ENCODE measurements at regions not wholly inside any gene's neighbourhood (a gene's known extent, or its start where the extent isn't known, plus 50 kb on each side); places are given as distances from the start of the nearest gene placed in this dataset.
"Not testable (repeated sequence)": the region's sequence is repeated elsewhere in the genome, so short reads cannot be mapped to it uniquely, and the experiment has no call there.

DNA sequence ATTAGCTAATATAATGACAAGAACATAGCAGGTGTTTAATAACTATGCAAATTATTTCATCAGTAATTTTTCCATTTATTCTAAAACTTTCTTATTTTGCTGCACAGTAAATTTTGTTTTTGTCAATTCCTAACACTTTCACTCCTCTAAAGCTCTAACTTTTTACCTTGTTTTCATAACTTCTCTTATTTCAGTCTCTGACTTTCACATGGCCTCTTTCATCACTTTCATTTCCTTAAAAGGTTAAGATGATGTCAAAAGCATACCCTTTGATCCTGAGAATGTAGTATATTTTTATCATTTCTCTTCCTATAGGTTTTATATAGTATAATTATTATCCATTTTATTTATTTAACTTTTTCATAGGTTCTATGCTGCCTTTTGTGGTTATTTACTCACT lies 1325.8 kb upstream of the ALCAM start:
- Histone ChIP-seq H3K27ac (replicated peaks) (no peak overlapping the region), H3K27me3 (ENCODE audit: insufficient read depth, poor library complexity, severe bottlenecking) (no peaks in the 10 kb centered on the region), H3K4me3 (replicated peaks; ENCODE audit: insufficient read depth, low read length) (no peak overlapping the region)
- TF ChIP-seq, protein P1, sequence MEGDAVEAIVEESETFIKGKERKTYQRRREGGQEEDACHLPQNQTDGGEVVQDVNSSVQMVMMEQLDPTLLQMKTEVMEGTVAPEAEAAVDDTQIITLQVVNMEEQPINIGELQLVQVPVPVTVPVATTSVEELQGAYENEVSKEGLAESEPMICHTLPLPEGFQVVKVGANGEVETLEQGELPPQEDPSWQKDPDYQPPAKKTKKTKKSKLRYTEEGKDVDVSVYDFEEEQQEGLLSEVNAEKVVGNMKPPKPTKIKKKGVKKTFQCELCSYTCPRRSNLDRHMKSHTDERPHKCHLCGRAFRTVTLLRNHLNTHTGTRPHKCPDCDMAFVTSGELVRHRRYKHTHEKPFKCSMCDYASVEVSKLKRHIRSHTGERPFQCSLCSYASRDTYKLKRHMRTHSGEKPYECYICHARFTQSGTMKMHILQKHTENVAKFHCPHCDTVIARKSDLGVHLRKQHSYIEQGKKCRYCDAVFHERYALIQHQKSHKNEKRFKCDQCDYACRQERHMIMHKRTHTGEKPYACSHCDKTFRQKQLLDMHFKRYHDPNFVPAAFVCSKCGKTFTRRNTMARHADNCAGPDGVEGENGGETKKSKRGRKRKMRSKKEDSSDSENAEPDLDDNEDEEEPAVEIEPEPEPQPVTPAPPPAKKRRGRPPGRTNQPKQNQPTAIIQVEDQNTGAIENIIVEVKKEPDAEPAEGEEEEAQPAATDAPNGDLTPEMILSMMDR (IDR thresholded peaks at IDR 0.05; ENCODE audit: insufficient read depth, low read length) = no peak
- no peak for TF ChIP-seq SPI1 (IDR thresholded peaks at IDR 0.05; ENCODE audit: borderline replicate concordance, low read depth)
- TF ChIP-seq POLR2AphosphoS5 (IDR thresholded peaks at IDR 0.05; ENCODE audit: low read depth) = no peak
- TF ChIP-seq GABPA (IDR thresholded peaks at IDR 0.05; ENCODE audit: low read depth) = no peak
- TF ChIP-seq, protein P2, sequence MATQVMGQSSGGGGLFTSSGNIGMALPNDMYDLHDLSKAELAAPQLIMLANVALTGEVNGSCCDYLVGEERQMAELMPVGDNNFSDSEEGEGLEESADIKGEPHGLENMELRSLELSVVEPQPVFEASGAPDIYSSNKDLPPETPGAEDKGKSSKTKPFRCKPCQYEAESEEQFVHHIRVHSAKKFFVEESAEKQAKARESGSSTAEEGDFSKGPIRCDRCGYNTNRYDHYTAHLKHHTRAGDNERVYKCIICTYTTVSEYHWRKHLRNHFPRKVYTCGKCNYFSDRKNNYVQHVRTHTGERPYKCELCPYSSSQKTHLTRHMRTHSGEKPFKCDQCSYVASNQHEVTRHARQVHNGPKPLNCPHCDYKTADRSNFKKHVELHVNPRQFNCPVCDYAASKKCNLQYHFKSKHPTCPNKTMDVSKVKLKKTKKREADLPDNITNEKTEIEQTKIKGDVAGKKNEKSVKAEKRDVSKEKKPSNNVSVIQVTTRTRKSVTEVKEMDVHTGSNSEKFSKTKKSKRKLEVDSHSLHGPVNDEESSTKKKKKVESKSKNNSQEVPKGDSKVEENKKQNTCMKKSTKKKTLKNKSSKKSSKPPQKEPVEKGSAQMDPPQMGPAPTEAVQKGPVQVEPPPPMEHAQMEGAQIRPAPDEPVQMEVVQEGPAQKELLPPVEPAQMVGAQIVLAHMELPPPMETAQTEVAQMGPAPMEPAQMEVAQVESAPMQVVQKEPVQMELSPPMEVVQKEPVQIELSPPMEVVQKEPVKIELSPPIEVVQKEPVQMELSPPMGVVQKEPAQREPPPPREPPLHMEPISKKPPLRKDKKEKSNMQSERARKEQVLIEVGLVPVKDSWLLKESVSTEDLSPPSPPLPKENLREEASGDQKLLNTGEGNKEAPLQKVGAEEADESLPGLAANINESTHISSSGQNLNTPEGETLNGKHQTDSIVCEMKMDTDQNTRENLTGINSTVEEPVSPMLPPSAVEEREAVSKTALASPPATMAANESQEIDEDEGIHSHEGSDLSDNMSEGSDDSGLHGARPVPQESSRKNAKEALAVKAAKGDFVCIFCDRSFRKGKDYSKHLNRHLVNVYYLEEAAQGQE (IDR thresholded peaks at IDR 0.05; ENCODE audit: insufficient replicate concordance, low read depth) = no peak
- DNase-seq (ENCODE audit: low read depth in 1 of 2, low spot score in 1 of 2) = no peak

DNA sequence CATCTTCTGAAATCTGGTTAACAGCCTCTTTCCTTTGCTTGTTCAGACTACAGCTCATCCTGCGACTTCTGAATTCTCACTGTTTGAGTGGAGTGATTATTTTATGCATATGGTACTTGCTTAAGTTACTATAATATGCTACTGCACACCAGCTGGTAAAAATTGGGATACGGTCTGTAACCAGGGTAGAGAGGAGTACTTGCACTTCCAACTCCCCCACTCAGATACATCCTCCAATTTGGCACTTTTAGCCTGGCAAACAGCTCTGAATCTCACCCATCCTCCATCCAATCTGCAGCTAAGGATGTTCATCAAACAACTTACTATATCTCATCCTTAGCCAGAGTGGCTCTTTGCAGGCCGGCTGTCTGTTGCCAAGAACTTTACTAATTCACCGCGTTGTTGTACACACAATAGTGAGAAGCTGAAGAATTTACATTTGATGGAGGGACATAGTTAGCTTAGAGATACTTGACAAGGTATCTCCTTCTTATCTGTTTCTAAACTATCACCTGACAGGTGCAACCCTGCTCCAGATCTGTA lies 1323.6 kb upstream of the ALCAM start:
- H3K27me3 ChIP-seq (ENCODE audit: insufficient read depth, poor library complexity, severe bottlenecking); DNase-seq (ENCODE audit: low read depth in 1 of 2, low spot score in 1 of 2); H3K27ac ChIP-seq (replicated peaks): not testable (repeated sequence)

DNA sequence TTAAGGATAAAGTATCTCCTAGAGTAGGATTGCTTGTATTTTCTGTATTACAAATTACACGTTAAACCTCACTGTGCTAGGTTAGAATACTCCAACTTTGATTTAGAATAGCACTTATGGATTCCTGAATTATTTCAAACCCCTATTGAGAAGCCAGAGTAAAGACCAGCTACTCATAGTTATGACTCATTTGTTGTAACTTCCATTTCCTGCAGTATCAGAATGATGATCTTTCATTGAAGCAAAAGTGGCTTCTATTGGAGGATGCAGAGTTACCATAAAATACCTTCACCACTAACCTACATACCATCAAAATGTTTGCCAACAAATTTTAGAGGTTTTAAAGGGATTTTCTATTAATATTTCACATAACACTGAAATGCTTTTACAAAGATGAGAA lies 1322.7 kb upstream of the ALCAM start:
- DNase-seq (ENCODE audit: low read depth in 1 of 2, low spot score in 1 of 2) = no peak
- TF ChIP-seq, protein P2 (IDR thresholded peaks at IDR 0.05; ENCODE audit: insufficient replicate concordance, low read depth) = no peak
- TF ChIP-seq, protein P1 (IDR thresholded peaks at IDR 0.05; ENCODE audit: insufficient read depth, low read length) = no peak
- no peak for TF ChIP-seq SPI1 (IDR thresholded peaks at IDR 0.05; ENCODE audit: borderline replicate concordance, low read depth)
- TF ChIP-seq POLR2AphosphoS5 (IDR thresholded peaks at IDR 0.05; ENCODE audit: low read depth) = no peak
- no peak for TF ChIP-seq GABPA (IDR thresholded peaks at IDR 0.05; ENCODE audit: low read depth)
- Histone ChIP-seq H3K27ac (replicated peaks) (no peak overlapping the region), H3K27me3 (ENCODE audit: insufficient read depth, poor library complexity, severe bottlenecking) (no peaks in the 10 kb centered on the region), H3K4me3 (replicated peaks; ENCODE audit: insufficient read depth, low read length) (no peak overlapping the region)

More for the DNA sequence above, 1323.6 kb upstream of the ALCAM start:
- not testable (repeated sequence) for H3K4me3 ChIP-seq (replicated peaks; ENCODE audit: insufficient read depth, low read length)

DNA sequence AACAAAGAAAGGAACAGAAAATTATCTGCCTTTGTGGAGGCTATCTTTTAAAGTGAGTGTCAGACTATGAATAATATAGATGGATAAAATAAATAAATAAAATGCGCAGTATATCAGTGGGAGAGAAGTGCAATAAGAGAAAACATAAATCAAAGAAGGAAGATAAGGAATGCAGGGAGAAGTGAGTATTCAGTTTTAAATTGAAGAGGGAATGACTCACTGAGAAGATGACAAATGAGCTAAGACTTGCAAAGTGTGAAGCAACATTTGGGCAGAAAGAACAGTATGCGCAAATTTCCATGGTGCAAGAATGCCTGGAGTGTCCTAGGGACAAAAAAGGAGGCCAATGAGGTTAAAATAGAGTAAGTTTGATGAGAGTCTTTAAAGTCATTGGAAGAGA lies 1300.1 kb upstream of the ALCAM start:
- TF ChIP-seq, protein P1 (IDR thresholded peaks at IDR 0.05; ENCODE audit: insufficient read depth, low read length) = no peak
- TF ChIP-seq, protein P2 (IDR thresholded peaks at IDR 0.05; ENCODE audit: insufficient replicate concordance, low read depth) = no peak
- TF ChIP-seq GABPA (IDR thresholded peaks at IDR 0.05; ENCODE audit: low read depth) = no peak
- no peak for TF ChIP-seq POLR2AphosphoS5 (IDR thresholded peaks at IDR 0.05; ENCODE audit: low read depth)
- no peak for TF ChIP-seq SPI1 (IDR thresholded peaks at IDR 0.05; ENCODE audit: borderline replicate concordance, low read depth)
- Histone ChIP-seq H3K4me3 (replicated peaks; ENCODE audit: insufficient read depth, low read length) (no peak overlapping the region), H3K27ac (replicated peaks) (no peak overlapping the region), H3K27me3 (ENCODE audit: insufficient read depth, poor library complexity, severe bottlenecking) (no peaks in the 10 kb centered on the region)
- no peak for DNase-seq (ENCODE audit: low read depth in 1 of 2, low spot score in 1 of 2)

All from HL-60 (cell line).